GM23338 (cell line): ENCODE measurements at regions not wholly inside any gene's neighbourhood (a gene's known extent, or its start where the extent isn't known, plus 50 kb on each side); places are given as distances from the start of the nearest gene placed in this dataset.

Experiments
- CREB1 ChIP-seq: fragments of 250-450 bp; sonication (Bioruptor Pico); IDR thresholded peaks from 2 replicates; pipeline ENCODE4 v1.5.0; 2020; ENCODE audit warnings: low read depth, mild to moderate bottlenecking, moderate library complexity
- CTCF ChIP-seq, 2 experiments: fragments of 200-600 bp in 1 of 2; sonication (generic) in 1 of 2; conservative IDR thresholded peaks; 2 replicates each; pipeline versions ENCODE4 v1.5.1 to v1.6.1; 2016 to 2017; ENCODE audit warnings: antibody characterized with exemption in 2 of 2, low read depth in 2 of 2, mild to moderate bottlenecking in 2 of 2, moderate library complexity in 1 of 2
- EZH2 ChIP-seq: fragments of 200-600 bp; sonication (generic); IDR thresholded peaks from one replicate; pipeline ENCODE4 v1.8.0; 2017; ENCODE audit warnings: antibody characterized with exemption, mild to moderate bottlenecking, low read depth; ENCODE audit not compliant: unreplicated experiment
- EZH2phosphoT487 ChIP-seq: fragments of 200-600 bp; sonication (generic); IDR thresholded peaks from one replicate; pipeline ENCODE4 v1.8.1; 2018; ENCODE audit warnings: antibody characterized with exemption; ENCODE audit not compliant: unreplicated experiment
- JUNB ChIP-seq: IDR thresholded peaks from one replicate; pipeline ENCODE4 v1.6.1; 2016; ENCODE audit warnings: antibody characterized with exemption; ENCODE audit not compliant: unreplicated experiment
- POLR2AphosphoS5 ChIP-seq: IDR thresholded peaks from 2 replicates; pipeline ENCODE4 v1.6.1; 2016; ENCODE audit warnings: antibody characterized with exemption, low read depth
- REST ChIP-seq: IDR thresholded peaks from one replicate; pipeline ENCODE4 v1.6.1; 2018; ENCODE audit warnings: antibody characterized with exemption; ENCODE audit not compliant: unreplicated experiment
- ZNF331 ChIP-seq: fragments of 250-450 bp; sonication (Bioruptor Pico); IDR thresholded peaks from 2 replicates; pipeline ENCODE4 v1.5.0; 2020; ENCODE audit warnings: low read depth, mild to moderate bottlenecking, moderate library complexity

- TF ChIP-seq CTCF (conservative IDR thresholded peaks at IDR 0.05; ENCODE audit: low read depth in 2 of 2), result no peak
- no peak for TF ChIP-seq CREB1 (CRISPR knock-in tag)
- TF ChIP-seq POLR2AphosphoS5, result no peak
- no peak for TF ChIP-seq EZH2
- no peak for TF ChIP-seq REST
- no peak for TF ChIP-seq EZH2phosphoT487
- TF ChIP-seq JUNB, result no peak
- TF ChIP-seq ZNF331, result no peak
These were observed 226.4 kb upstream of the MAF start for GRCh38 chr16:79826732-79827475.
